SHP77 treated with DMSO at 0.1 percent for 48 hours (cell line): ENCODE measurements at regions not wholly inside any gene's neighbourhood (a gene's known extent, or its start where the extent isn't known, plus 50 kb on each side); places are given as distances from the start of the nearest gene placed in this dataset.
"Not testable (repeated sequence)": the region's sequence is repeated elsewhere in the genome, so short reads cannot be mapped to it uniquely, and the experiment has no call there.

Source experiments
- DNase-seq: peaks from one replicate; lab custom pipeline; 2025; lab: John Stamatoyannopoulos, UW

- no peak for DNase-seq
Measured at GRCh38 chr1:189046127-189046526, 1431.5 kb downstream of the BRINP3 start.

DNA sequence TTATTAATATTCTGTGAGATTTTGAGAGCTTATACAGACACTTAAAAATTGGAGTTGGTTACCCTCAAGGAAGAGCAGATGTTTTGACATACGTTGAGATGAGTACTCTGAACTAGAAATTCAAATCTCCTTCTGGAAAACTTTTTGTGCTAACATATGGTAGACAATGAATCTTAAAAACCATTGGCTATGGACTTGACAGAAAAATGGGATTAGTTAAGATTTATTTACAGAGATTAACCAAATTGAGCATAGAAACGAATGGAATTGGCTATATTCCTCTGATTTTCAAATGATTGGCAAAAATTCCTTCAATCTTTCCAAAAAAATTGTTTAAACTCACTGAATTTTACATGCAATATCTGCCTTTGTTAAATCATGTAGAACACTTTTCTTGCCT, 1392.9 kb downstream of the BRINP3 start:
- no peak for DNase-seq

- no peak for DNase-seq
Measured at GRCh38 chr1:189103956-189104355, 1373.7 kb downstream of the BRINP3 start.

DNA sequence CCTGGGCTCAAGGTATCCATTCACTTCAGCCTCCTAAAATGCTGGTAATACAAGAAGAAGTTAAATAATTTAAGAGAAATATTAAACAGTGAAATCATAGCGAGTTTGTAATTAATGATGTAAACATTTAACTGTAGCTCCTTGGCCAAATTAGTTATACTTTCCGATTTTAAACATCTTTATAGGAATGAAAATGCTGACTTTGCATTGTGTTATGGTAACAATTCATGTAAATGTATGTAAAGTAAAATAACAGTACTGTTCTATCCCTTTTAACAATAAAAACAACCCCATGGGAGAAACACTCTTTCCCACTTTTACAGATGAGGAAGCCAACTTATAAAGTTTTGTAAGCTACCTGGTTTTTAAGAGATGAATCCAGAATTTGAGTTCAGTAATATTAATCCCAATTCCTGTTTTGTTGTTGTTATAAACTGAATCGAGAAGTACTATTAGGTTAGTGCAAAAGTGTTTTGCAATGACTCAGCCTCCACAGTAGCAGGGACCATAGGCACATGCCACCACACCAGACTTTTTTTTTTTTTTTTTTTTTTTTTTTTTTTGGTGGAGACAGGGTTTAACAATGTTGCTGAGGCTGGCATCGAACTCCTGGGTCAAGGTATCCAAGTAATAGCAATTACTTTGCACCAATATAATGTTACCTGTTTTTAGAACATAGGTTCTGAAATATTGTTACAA, 1360.4 kb downstream of the BRINP3 start:
- no peak for DNase-seq

- DNase-seq: no peak
Measured at GRCh38 chr1:189121941-189122340, 1355.7 kb downstream of the BRINP3 start.

- DNase-seq: no peak
Measured at GRCh38 chr1:189125694-189126093, 1352.0 kb downstream of the BRINP3 start.

GRCh38 chr1:189131576-189131975, 1346.1 kb downstream of the BRINP3 start:
- no peak for DNase-seq

GRCh38 chr1:189139748-189140147, 1337.9 kb downstream of the BRINP3 start:
- not testable (repeated sequence) for DNase-seq

DNA sequence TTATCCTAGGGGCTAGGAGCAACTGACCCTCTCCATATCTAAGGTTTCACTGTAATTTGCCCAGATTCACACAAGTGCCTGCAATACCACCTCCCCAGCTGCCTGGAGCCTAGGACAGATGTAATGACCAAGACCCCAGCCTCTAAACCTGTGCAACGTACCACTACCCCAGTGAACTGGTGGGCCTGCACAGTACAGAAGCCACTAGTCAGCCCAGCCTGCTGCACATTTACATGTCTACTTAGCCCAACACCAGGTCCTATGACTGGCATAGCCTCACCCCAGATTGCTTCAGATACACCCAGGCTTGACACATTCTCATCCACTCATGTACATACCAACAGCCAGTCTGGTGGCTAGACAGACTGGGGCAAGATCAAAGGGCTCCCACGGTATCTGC, 1336.6 kb downstream of the BRINP3 start:
- no peak for DNase-seq

GRCh38 chr1:189149547-189150375, 1327.9 kb downstream of the BRINP3 start:
- DNase-seq: no peak

DNA sequence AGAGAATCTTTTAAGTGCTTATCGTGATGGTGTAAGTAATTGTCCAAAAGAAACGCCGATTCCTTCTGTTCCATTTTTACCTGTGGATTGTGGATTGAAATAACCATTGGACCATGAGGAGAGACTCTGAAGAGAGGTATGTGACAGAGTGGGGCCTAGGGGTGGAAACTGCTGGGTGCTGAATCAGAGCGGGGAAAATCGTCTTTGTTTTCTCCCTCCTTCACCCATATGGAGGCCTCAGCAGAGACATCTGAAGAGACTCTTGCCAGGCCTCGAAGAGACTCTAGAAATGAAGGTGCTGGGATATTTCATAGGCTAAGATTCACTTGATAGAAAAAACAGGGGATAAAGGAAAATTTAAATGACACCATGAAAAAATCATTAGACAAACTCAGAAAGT, 1327.0 kb downstream of the BRINP3 start:
- no peak for DNase-seq

DNA sequence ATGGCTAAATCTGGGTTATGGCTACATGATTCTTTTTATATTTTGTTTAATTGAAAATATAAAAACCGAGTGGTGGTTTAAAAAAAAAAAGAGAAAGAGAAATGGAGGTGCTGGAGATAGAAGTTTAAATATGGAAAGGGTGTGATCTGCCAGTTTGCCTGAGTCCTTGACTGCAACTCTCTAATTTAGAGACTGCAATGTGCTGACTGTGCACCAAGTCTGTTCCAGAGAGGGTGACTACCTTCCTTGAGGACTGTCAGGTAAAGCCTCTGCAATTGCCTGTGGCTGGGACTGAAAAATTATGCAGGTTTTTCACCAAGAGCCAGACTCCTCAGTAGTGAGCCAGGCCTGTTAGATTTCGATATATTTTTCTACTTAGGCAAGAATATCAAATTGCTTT, 1326.3 kb downstream of the BRINP3 start:
- DNase-seq: no peak

DNA sequence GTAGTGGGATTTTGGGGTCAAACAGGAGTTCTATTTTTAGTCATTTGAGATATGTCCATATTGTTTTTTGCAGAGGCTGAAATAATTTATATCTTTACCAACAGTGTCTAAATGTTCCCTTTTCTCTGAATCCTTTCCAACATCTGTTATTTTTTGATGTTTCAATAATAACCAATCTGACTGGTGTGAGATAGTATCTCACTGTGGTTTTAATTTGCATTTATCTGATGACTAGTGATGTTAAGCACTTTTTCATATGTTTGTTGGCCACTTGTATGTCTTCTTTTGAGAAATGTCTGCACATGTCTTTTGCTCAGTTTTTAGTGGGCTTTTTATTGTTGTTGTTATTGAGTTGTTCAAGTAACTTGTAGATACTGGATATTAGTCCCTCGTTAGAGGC, 1325.0 kb downstream of the BRINP3 start:
- no peak for DNase-seq

GRCh38 chr1:189158155-189158554, 1319.5 kb downstream of the BRINP3 start:
- no peak for DNase-seq

DNA sequence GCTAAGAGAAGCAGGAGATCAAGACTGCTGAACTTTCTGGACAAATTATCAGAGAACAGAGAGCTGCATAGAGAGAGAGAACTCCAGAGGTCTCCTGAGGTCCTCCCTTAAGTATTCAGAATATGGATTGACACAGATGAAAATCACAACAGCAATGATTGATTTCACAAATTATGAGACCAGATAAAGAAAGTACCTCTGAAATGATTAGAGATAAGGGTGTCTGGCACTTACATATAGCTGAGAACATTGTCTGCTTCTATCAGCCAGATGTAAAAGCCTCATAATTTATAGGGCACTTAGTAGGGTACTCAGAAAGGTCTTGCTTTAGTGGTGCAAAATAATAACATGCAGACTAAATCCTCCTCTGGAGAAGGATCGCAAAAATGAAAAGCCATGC, 1301.8 kb downstream of the BRINP3 start:
- DNase-seq: no peak

GRCh38 chr1:189180057-189180456, 1297.6 kb downstream of the BRINP3 start:
- no peak for DNase-seq

GRCh38 chr1:189185097-189185496, 1292.6 kb downstream of the BRINP3 start:
- no peak for DNase-seq

DNA sequence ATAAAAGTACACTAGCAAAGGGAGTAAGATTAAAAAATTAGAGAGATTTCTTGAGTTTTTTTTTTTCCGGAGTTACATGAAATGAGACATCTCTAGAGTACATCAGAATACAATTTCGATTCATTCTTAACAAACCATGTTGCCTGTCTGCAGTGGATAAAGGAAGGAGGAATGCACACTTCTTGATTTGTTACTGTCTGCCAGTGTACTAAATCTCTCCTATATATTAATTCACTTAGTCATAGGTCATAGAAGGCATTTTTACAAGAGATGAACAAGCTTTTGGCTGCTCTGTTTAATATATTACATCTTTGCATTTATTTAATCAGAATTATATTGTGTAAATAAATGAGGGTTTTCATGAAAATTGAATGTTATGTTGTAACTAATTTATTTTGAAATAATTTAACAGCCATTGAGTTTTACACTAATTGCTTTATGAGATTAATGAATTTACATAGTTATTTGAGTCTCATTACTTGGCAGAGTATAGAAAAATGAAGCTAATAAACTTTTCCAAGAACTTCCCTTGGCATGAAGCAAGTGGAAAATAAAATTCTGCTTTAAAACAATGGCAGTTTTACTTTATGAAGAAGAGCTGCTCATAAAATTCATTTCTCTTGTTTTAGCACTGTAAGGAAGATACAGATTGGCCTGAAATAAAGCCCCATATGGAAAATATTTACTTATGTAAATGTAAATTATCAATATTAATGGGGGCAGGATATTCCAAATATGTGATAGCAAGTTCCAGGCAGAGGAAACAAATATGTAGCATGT, 1284.7 kb downstream of the BRINP3 start:
- DNase-seq: no peak

- no peak for DNase-seq
Measured at GRCh38 chr1:189205863-189206262, 1271.8 kb downstream of the BRINP3 start.

DNA sequence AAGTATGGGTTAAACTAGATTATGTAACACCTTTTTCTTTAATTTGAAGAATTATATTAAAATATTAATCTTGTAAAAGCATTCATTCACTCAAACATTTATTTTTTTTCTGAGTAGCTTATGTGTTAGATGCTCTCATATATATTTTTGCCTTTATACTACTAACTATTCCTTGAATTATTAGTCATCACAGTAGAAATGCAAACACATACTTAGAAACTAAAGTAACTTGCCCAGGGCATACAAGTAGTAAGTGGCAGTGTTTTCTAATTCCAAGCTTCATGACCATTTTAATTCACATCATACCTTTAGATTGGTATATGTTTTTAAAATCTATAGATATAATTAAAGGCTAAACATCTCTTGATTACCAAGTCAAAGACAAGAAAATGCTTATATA, 1271.0 kb downstream of the BRINP3 start:
- no peak for DNase-seq

GRCh38 chr1:189211742-189212141, 1265.9 kb downstream of the BRINP3 start:
- no peak for DNase-seq

DNA sequence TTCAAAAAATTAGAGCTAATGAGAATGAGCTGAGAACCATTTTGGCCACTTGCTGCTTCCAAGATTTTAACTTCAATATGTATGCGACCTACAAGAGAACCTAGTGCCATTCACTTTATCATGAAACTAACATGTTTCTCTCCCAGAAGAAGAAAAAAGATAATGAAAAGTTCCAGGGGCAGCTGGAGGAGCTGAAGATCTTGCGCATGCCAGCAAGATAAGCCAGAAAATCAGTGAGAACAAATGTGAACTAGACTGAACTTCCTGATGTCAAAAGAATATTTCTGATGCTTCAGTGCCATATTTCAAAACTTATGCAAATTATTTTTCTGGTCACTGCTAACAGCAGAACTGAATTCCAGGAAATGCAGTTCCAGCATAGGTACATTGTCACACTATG, 1265.1 kb downstream of the BRINP3 start:
- DNase-seq: no peak

DNA sequence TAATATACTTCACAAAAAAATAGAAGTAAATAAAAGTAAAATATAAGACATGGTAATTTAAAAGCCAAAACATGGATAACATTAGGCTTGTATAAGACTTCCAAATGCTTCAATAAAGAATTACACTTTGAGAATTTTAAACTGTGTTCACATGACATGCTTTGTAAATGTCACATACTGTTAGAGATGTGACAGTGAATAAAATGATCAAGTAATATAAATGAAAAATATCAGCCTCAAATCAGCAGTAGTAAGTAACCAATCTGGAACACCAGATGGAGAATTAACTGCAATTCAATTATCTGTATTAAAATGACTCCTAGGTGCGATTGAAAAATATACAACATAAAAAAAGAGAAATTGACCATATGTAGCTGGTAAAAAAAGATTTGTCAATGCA, 1260.8 kb downstream of the BRINP3 start:
- DNase-seq: no peak
